H1 (cell line): ENCODE measurements at regions not wholly inside any gene's neighbourhood (a gene's known extent, or its start where the extent isn't known, plus 50 kb on each side); places are given as distances from the start of the nearest gene placed in this dataset.

ENCODE experiments used
- CTCF ChIA-PET: fragments of 300-600 bp; sonication (Branson Sonifier 250); formaldehyde crosslinking; loops from one replicate; lab custom pipeline; 2021; ENCODE audit not compliant: partially characterized antibody; lab: Charles Lee
- POLR2A ChIA-PET: fragments of 300-600 bp; sonication (Branson Sonifier 250); formaldehyde crosslinking; loops from one replicate; lab custom pipeline; 2021; ENCODE audit warnings: inconsistent platforms; ENCODE audit not compliant: partially characterized antibody; lab: Charles Lee
- DNase-seq, 2 experiments: peaks; one replicate each; pipeline versions ENCODE4 v3.0.0 to v3.0.0-alpha.2; 2010 to 2022; ENCODE audit warnings: low spot score in 2 of 2, low read depth in 1 of 2, mixed read lengths in 1 of 2
- FAIRE-seq: peaks from 2 replicates; lab custom pipeline; 2011; peaks lifted over from hg19 to GRCh38; lab: Jason Lieb, UNC
- H2AFZ ChIP-seq: 2 replicates; pipeline ENCODE4 v1.8.1; 2012; ENCODE audit warnings: low read length, inconsistent platforms
- H2AK5ac ChIP-seq: 2 replicates; pipeline ENCODE4 v1.6.1; 2013; ENCODE audit warnings: low read depth, low read length
- H2BK120ac ChIP-seq: replicated peaks from 2 replicates; pipeline ENCODE3; 2013; ENCODE audit warnings: low read depth, low read length, inconsistent platforms
- H2BK12ac ChIP-seq: 2 replicates; pipeline ENCODE4 v1.6.1; 2013; ENCODE audit warnings: low read depth, low read length
- H2BK15ac ChIP-seq: 2 replicates; pipeline ENCODE4 v1.6.1; 2013; ENCODE audit warnings: low read length
- H2BK20ac ChIP-seq: 2 replicates; pipeline ENCODE4 v1.6.1; 2013; ENCODE audit warnings: low read length
- H2BK5ac ChIP-seq: 2 replicates; pipeline ENCODE4 v1.6.1; 2013; ENCODE audit warnings: low read depth, low read length
- H3K14ac ChIP-seq: 2 replicates; pipeline ENCODE4 v1.6.1; 2013; ENCODE audit warnings: inconsistent platforms; ENCODE audit not compliant: insufficient read length
- H3K18ac ChIP-seq: 2 replicates; pipeline ENCODE4 v1.6.1; 2013; ENCODE audit warnings: low read length; ENCODE audit errors: extremely low read depth
- H3K23ac ChIP-seq: 2 replicates; pipeline ENCODE4 v1.6.1; 2013; ENCODE audit warnings: inconsistent platforms; ENCODE audit not compliant: insufficient read length
- H3K23me2 ChIP-seq: 2 replicates; pipeline ENCODE4 v1.6.1; 2013; ENCODE audit warnings: low read depth, low read length
- H3K27ac ChIP-seq: 2 replicates; pipeline ENCODE4 v1.6.1; 2011; ENCODE audit warnings: low read depth, low read length, inconsistent platforms
- H3K27me3 ChIP-seq, 4 experiments: replicated peaks in 1 of 4; 1 replicate in 1 of 4; 2 replicates in 3 of 4; pipeline versions ENCODE4 v1.6.1 to v1.8.1; 2011 to 2013; ENCODE audit warnings: low read length in 3 of 4, mild to moderate bottlenecking in 3 of 4, inconsistent platforms in 2 of 4, mixed read lengths in 2 of 4, moderate library complexity in 1 of 4; ENCODE audit not compliant: control insufficient read depth in 3 of 4, insufficient read depth in 3 of 4; ENCODE audit errors: extremely low read depth in 1 of 4
- H3K36me3 ChIP-seq, 4 experiments: 2 replicates each; pipeline versions ENCODE4 v1.6.1 to v1.8.1; 2011 to 2013; ENCODE audit warnings: mild to moderate bottlenecking in 4 of 4, low read length in 3 of 4, moderate library complexity in 2 of 4, control low read depth in 1 of 4, inconsistent platforms in 1 of 4; ENCODE audit not compliant: insufficient read depth in 4 of 4, control insufficient read depth in 2 of 4
- H3K4ac ChIP-seq: replicated peaks from 2 replicates; pipeline ENCODE3; 2013; ENCODE audit warnings: low read length, low read depth, mixed read lengths, inconsistent platforms; ENCODE audit not compliant: insufficient read length
- H3K4me1 ChIP-seq, 4 experiments: replicated peaks in 1 of 4; 1 replicate in 1 of 4; 2 replicates in 3 of 4; pipeline versions ENCODE4 v1.6.1 to v1.8.1; 2011 to 2013; ENCODE audit warnings: low read length in 3 of 4, inconsistent platforms in 2 of 4, mixed read lengths in 1 of 4; ENCODE audit not compliant: insufficient read depth in 4 of 4, control insufficient read depth in 3 of 4
- H3K4me2 ChIP-seq, 2 experiments: 2 replicates each; pipeline versions ENCODE4 v1.6.1 to v1.8.1; 2011 to 2013; ENCODE audit warnings: low read depth in 2 of 2, low read length in 2 of 2, control low read depth in 1 of 2, inconsistent platforms in 1 of 2, mild to moderate bottlenecking in 1 of 2; ENCODE audit not compliant: insufficient read depth in 1 of 2
- H3K4me3 ChIP-seq, 4 experiments: fragments of 200-600, 300-600 bp in 1 of 4; sonication (generic), shearing (Covaris generic), sonication (Bioruptor Twin) in 1 of 4; 2 replicates each; pipeline versions ENCODE4 v1.5.1 to v1.8.1; 2011 to 2016; ENCODE audit warnings: low read length in 4 of 4, low read depth in 3 of 4, control low read depth in 2 of 4, inconsistent platforms in 2 of 4, mild to moderate bottlenecking in 2 of 4, mixed read lengths in 1 of 4, moderate library complexity in 1 of 4; ENCODE audit not compliant: insufficient read depth in 2 of 4; ENCODE audit errors: extremely low read depth in 1 of 4
- H3K56ac ChIP-seq: replicated peaks from 2 replicates; pipeline ENCODE3; 2013; ENCODE audit warnings: low read depth, mild to moderate bottlenecking, mixed read lengths, low read length, inconsistent platforms; ENCODE audit not compliant: insufficient read length
- H3K79me1 ChIP-seq: 2 replicates; pipeline ENCODE4 v1.6.1; 2013; ENCODE audit warnings: low read depth, low read length, control low read depth
- H3K79me2 ChIP-seq, 2 experiments: 2 replicates each; pipeline versions ENCODE4 v1.6.1 to v1.8.1; 2012 to 2013; ENCODE audit warnings: low read length in 2 of 2, mild to moderate bottlenecking in 2 of 2, inconsistent platforms in 1 of 2; ENCODE audit not compliant: insufficient read depth in 2 of 2, control insufficient read depth in 1 of 2
- H3K9ac ChIP-seq, 4 experiments: replicated peaks in 1 of 4; 1 replicate in 1 of 4; 2 replicates in 3 of 4; pipeline versions ENCODE4 v1.6.1 to v1.8.1; 2011 to 2013; ENCODE audit warnings: low read depth in 3 of 4, low read length in 3 of 4, control low read depth in 2 of 4, mild to moderate bottlenecking in 2 of 4, moderate library complexity in 2 of 4, inconsistent platforms in 1 of 4; ENCODE audit errors: extremely low read depth in 1 of 4
- H3K9me3 ChIP-seq, 2 experiments: 2 replicates each; pipeline versions ENCODE4 v1.6.1 to v1.8.1; 2012 to 2013; ENCODE audit warnings: mild to moderate bottlenecking in 2 of 2, moderate library complexity in 2 of 2, control low read depth in 1 of 2, inconsistent platforms in 1 of 2, low read depth in 1 of 2, low read length in 1 of 2, mixed read lengths in 1 of 2; ENCODE audit not compliant: insufficient read depth in 2 of 2
- H4K20me1 ChIP-seq, 2 experiments: replicated peaks in 1 of 2; 2 replicates each; pipeline versions ENCODE3 to v1.8.1; 2011 to 2013; ENCODE audit warnings: inconsistent platforms in 2 of 2, low read length in 2 of 2, mild to moderate bottlenecking in 1 of 2; ENCODE audit not compliant: insufficient read depth in 2 of 2, control insufficient read depth in 1 of 2
- H4K5ac ChIP-seq: 2 replicates; pipeline ENCODE4 v1.6.1; 2013; ENCODE audit warnings: low read length, low read depth, mixed read lengths, inconsistent platforms; ENCODE audit not compliant: insufficient read length
- H4K8ac ChIP-seq: 2 replicates; pipeline ENCODE4 v1.8.0; 2013; ENCODE audit warnings: mild to moderate bottlenecking, moderate library complexity, low read length, inconsistent platforms; ENCODE audit not compliant: insufficient read depth; ENCODE audit errors: extremely low read depth
- H4K91ac ChIP-seq: replicated peaks from 2 replicates; pipeline ENCODE3; 2013; ENCODE audit warnings: low read length, mixed read lengths, inconsistent platforms; ENCODE audit not compliant: insufficient read length
- BCL11A ChIP-seq, 2 experiments: IDR thresholded peaks; one replicate each; pipeline ENCODE4 v1.6.1; 2011; ENCODE audit warnings: low read depth in 2 of 2, low read length in 2 of 2, mild to moderate bottlenecking in 2 of 2
- CBX5 ChIP-seq: fragments of 300-800, 300-1000 bp; sonication (generic); IDR thresholded peaks from 2 replicates; pipeline ENCODE4 v1.7.1; 2016; ENCODE audit warnings: antibody characterized with exemption, low read length, low read depth
- CHD1 ChIP-seq: IDR thresholded peaks from 2 replicates; pipeline ENCODE4 v1.6.1; 2012; ENCODE audit warnings: low read depth, low read length, improper control_type of control experiment
- CHD2 ChIP-seq: IDR thresholded peaks from 2 replicates; pipeline ENCODE4 v1.6.1; 2012; ENCODE audit warnings: low read length, improper control_type of control experiment
- CTBP2 ChIP-seq: IDR thresholded peaks from 2 replicates; pipeline ENCODE4 v1.7.0; 2011; ENCODE audit warnings: borderline replicate concordance, mild to moderate bottlenecking, moderate library complexity, mixed read lengths, low read length; ENCODE audit not compliant: insufficient read depth, insufficient read length
- EP300 ChIP-seq, 2 experiments: IDR thresholded peaks; 1 replicate in 1 of 2; 2 replicates in 1 of 2; pipeline ENCODE4 v1.6.1; 2011 to 2012; ENCODE audit warnings: low read depth in 2 of 2, low read length in 2 of 2, mild to moderate bottlenecking in 2 of 2, borderline replicate concordance in 1 of 2, inconsistent platforms in 1 of 2, moderate library complexity in 1 of 2
- FOSL1 ChIP-seq: IDR thresholded peaks from 2 replicates; pipeline ENCODE4 v1.6.1; 2011; ENCODE audit warnings: mild to moderate bottlenecking, low read depth, low read length, moderate library complexity; ENCODE audit not compliant: insufficient read depth
- GABPA ChIP-seq: IDR thresholded peaks from 2 replicates; pipeline ENCODE4 v1.6.1; 2011; ENCODE audit warnings: mild to moderate bottlenecking, low read length, moderate library complexity, borderline replicate concordance; ENCODE audit not compliant: insufficient read depth
- GTF2F1 ChIP-seq: IDR thresholded peaks from 2 replicates; pipeline ENCODE4 v1.6.1; 2012; ENCODE audit warnings: low read depth, low read length, improper control_type of control experiment, borderline replicate concordance
- HDAC6 ChIP-seq: IDR thresholded peaks from one replicate; pipeline ENCODE4 v1.7.1; 2012; ENCODE audit warnings: low read depth, mild to moderate bottlenecking, inconsistent platforms, low read length, moderate library complexity
- SIRT6 ChIP-seq: IDR thresholded peaks from one replicate; pipeline ENCODE4 v1.7.1; 2012; ENCODE audit warnings: low read length, inconsistent platforms
- SP1 ChIP-seq: IDR thresholded peaks from 2 replicates; pipeline ENCODE4 v1.6.1; 2011; ENCODE audit warnings: low read depth, low read length
- SP2 ChIP-seq: IDR thresholded peaks from 2 replicates; pipeline ENCODE4 v1.6.1; 2012; ENCODE audit warnings: mild to moderate bottlenecking, low read length, inconsistent platforms
- SUZ12 ChIP-seq: fragments of 200-600 bp; sonication (generic); IDR thresholded peaks from 2 replicates; pipeline ENCODE4 v1.6.1; 2012; ENCODE audit warnings: mild to moderate bottlenecking, inconsistent platforms, low read length, moderate library complexity, mixed read lengths
- YY1 ChIP-seq: IDR thresholded peaks from 2 replicates; pipeline ENCODE4 v1.6.1; 2011; ENCODE audit warnings: low read depth, mild to moderate bottlenecking, low read length
- TF ChIP-seq, protein P1 (sequence below): IDR thresholded peaks from 2 replicates; pipeline ENCODE4 v1.6.1; 2012; ENCODE audit warnings: inconsistent platforms

GRCh38 chr12:40559865-40560264 lies 132.4 kb upstream of the CNTN1 start:
- H2BK120ac ChIP-seq = no peak overlapping the region
- H2BK15ac ChIP-seq = no peak overlapping the region
- POLR2A ChIA-PET = no interaction called here
- H4K5ac ChIP-seq = no peak overlapping the region
- H2BK12ac ChIP-seq = no peak overlapping the region
- no peaks in the 10 kb centered on the region for H3K4me1 ChIP-seq
- CTCF ChIA-PET = interaction anchor here (0.6 to 1.9 kb wide), 4 partner anchors 13 to 1257 kb away, joined by 3 to 4 read pairs (median 4); no protein-coding TSS in a partner anchor
- H3K27ac ChIP-seq = no peak overlapping the region
- no peak overlapping the region for H2AK5ac ChIP-seq
- no peaks in the 10 kb centered on the region for H4K20me1 ChIP-seq
- no peak for FAIRE-seq
- no peak overlapping the region for H2BK20ac ChIP-seq
- H3K36me3 ChIP-seq = no peaks in the 10 kb centered on the region
- no peaks in the 10 kb centered on the region for H3K27me3 ChIP-seq
- H2AFZ ChIP-seq = no peak overlapping the region
- no peak overlapping the region for H3K14ac ChIP-seq
- no peak overlapping the region for H3K4me3 ChIP-seq
- no peak overlapping the region for H3K56ac ChIP-seq
- H3K23me2 ChIP-seq = no peaks in the 10 kb centered on the region
- no peak overlapping the region for H3K9ac ChIP-seq
- no peak overlapping the region for H3K23ac ChIP-seq
- H4K91ac ChIP-seq = no peak overlapping the region
- DNase-seq = no peak
- H4K8ac ChIP-seq = no peak overlapping the region
- H3K4ac ChIP-seq = no peak overlapping the region
- no peak overlapping the region for H3K4me2 ChIP-seq
- H3K79me2 ChIP-seq = no peaks in the 10 kb centered on the region
- H2BK5ac ChIP-seq = no peak overlapping the region
- no peaks in the 10 kb centered on the region for H3K79me1 ChIP-seq
- no peaks in the 10 kb centered on the region for H3K9me3 ChIP-seq
- no peak overlapping the region for H3K18ac ChIP-seq
- TF ChIP-seq HDAC6 = no peak
- TF ChIP-seq CTBP2 = no peak
- TF ChIP-seq YY1 = no peak
- TF ChIP-seq, protein P1, sequence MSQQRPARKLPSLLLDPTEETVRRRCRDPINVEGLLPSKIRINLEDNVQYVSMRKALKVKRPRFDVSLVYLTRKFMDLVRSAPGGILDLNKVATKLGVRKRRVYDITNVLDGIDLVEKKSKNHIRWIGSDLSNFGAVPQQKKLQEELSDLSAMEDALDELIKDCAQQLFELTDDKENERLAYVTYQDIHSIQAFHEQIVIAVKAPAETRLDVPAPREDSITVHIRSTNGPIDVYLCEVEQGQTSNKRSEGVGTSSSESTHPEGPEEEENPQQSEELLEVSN = no peak
- TF ChIP-seq SIRT6 = no peak
- TF ChIP-seq BCL11A (IDR thresholded peaks at IDR 0.05; ENCODE audit: low read depth in 2 of 2, low read length in 2 of 2) = no peak
- no peak for TF ChIP-seq EP300 (IDR thresholded peaks at IDR 0.05; ENCODE audit: borderline replicate concordance in 1 of 2, low read depth in 2 of 2, low read length in 2 of 2)
- TF ChIP-seq GTF2F1 = no peak
- TF ChIP-seq SP2 = no peak
- TF ChIP-seq CHD1 = no peak
- no peak for TF ChIP-seq SP1
- TF ChIP-seq SUZ12 = no peak
- TF ChIP-seq FOSL1 = no peak
- no peak for TF ChIP-seq CHD2
- TF ChIP-seq CBX5 = no peak
- no peak for TF ChIP-seq GABPA
